ENCODE measurements at regions not wholly inside any gene's neighbourhood (a gene's known extent, or its start where the extent isn't known, plus 50 kb on each side); places are given as distances from the start of the nearest gene placed in this dataset.

- DNase-seq (ENCODE audit: extremely low spot score, unreplicated experiment): no peak
- no peaks in the 10 kb centered on the region for H3K9me3 Mint-ChIP-seq (ENCODE audit: unreplicated experiment)
- peaks cover 2% of the 10 kb centered on the region for H3K4me1 Mint-ChIP-seq (ENCODE audit: unreplicated experiment)
- TF ChIP-seq CTCF (IDR thresholded peaks at IDR 0.05): no peak
- no peaks in the 10 kb centered on the region for H3K36me3 Mint-ChIP-seq (ENCODE audit: unreplicated experiment)
- H3K27ac Mint-ChIP-seq (ENCODE audit: unreplicated experiment): no peak overlapping the region
- no peaks in the 10 kb centered on the region for H3K27me3 Mint-ChIP-seq (ENCODE audit: unreplicated experiment)
- H3K4me3 Mint-ChIP-seq (ENCODE audit: unreplicated experiment): no peak overlapping the region
Observed at GRCh38 chr15:62527387-62527786, 362.3 kb upstream of the C2CD4B start.

- Mint-ChIP-seq H3K4me3 (ENCODE audit: unreplicated experiment) (no peak overlapping the region), H3K27ac (ENCODE audit: unreplicated experiment) (no peak overlapping the region)
- TF ChIP-seq CTCF (IDR thresholded peaks at IDR 0.05): no peak
Observed at GRCh38 chr15:62528505-62528904, 363.4 kb upstream of the C2CD4B start.

GRCh38 chr15:62532367-62532766 lies 367.3 kb upstream of the C2CD4B start:
- Mint-ChIP-seq H3K27ac (ENCODE audit: unreplicated experiment) (no peak overlapping the region), H3K36me3 (ENCODE audit: unreplicated experiment) (no peaks in the 10 kb centered on the region), H3K4me3 (ENCODE audit: unreplicated experiment) (no peak overlapping the region), H3K4me1 (ENCODE audit: unreplicated experiment) (peaks cover 6% of the 10 kb centered on the region), H3K27me3 (ENCODE audit: unreplicated experiment) (no peaks in the 10 kb centered on the region), H3K9me3 (ENCODE audit: unreplicated experiment) (no peaks in the 10 kb centered on the region)
- TF ChIP-seq CTCF (IDR thresholded peaks at IDR 0.05): no peak
- no peak for DNase-seq (ENCODE audit: extremely low spot score, unreplicated experiment)

More at GRCh38 chr15:62528505-62528904, 363.4 kb upstream of the C2CD4B start:
- Mint-ChIP-seq H3K27me3 (ENCODE audit: unreplicated experiment) (no peaks in the 10 kb centered on the region), H3K4me1 (ENCODE audit: unreplicated experiment) (no peaks in the 10 kb centered on the region), H3K36me3 (ENCODE audit: unreplicated experiment) (no peaks in the 10 kb centered on the region), H3K9me3 (ENCODE audit: unreplicated experiment) (no peaks in the 10 kb centered on the region)
- DNase-seq (ENCODE audit: extremely low spot score, unreplicated experiment): no peak

GRCh38 chr15:62533687-62534086 lies 368.6 kb upstream of the C2CD4B start:
- no peak overlapping the region for H3K4me3 Mint-ChIP-seq (ENCODE audit: unreplicated experiment)
- no peak overlapping the region for H3K27ac Mint-ChIP-seq (ENCODE audit: unreplicated experiment)
- H3K27me3 Mint-ChIP-seq (ENCODE audit: unreplicated experiment): no peaks in the 10 kb centered on the region

GRCh38 chr15:62534996-62535395 lies 369.9 kb upstream of the C2CD4B start:
- Mint-ChIP-seq H3K9me3 (ENCODE audit: unreplicated experiment) (no peaks in the 10 kb centered on the region), H3K4me3 (ENCODE audit: unreplicated experiment) (no peak overlapping the region), H3K4me1 (ENCODE audit: unreplicated experiment) (peaks cover 6% of the 10 kb centered on the region), H3K27ac (ENCODE audit: unreplicated experiment) (no peak overlapping the region), H3K36me3 (ENCODE audit: unreplicated experiment) (no peaks in the 10 kb centered on the region), H3K27me3 (ENCODE audit: unreplicated experiment) (no peaks in the 10 kb centered on the region)
- no peak for TF ChIP-seq CTCF (IDR thresholded peaks at IDR 0.05)
- no peak for DNase-seq (ENCODE audit: extremely low spot score, unreplicated experiment)

More at GRCh38 chr15:62533687-62534086, 368.6 kb upstream of the C2CD4B start:
- TF ChIP-seq CTCF (IDR thresholded peaks at IDR 0.05): no peak
- Mint-ChIP-seq H3K4me1 (ENCODE audit: unreplicated experiment) (peaks cover 6% of the 10 kb centered on the region), H3K9me3 (ENCODE audit: unreplicated experiment) (no peaks in the 10 kb centered on the region), H3K36me3 (ENCODE audit: unreplicated experiment) (no peaks in the 10 kb centered on the region)
- no peak for DNase-seq (ENCODE audit: extremely low spot score, unreplicated experiment)

All from osteocyte (in vitro differentiated cells).